GM18519 (cell line): ENCODE measurements at regions not wholly inside any gene's neighbourhood (a gene's known extent, or its start where the extent isn't known, plus 50 kb on each side); places are given as distances from the start of the nearest gene placed in this dataset.
"Not testable (repeated sequence)": the region's sequence is repeated elsewhere in the genome, so short reads cannot be mapped to it uniquely, and the experiment has no call there.

Experiments
- ATAC-seq: cut with Tn5 transposase; IDR thresholded peaks from one replicate; pipeline ENCODE4 v1.9.1; 2021; ENCODE audit warnings: mild to moderate bottlenecking, moderate library complexity; ENCODE audit not compliant: unreplicated experiment, low FRiP score

DNA sequence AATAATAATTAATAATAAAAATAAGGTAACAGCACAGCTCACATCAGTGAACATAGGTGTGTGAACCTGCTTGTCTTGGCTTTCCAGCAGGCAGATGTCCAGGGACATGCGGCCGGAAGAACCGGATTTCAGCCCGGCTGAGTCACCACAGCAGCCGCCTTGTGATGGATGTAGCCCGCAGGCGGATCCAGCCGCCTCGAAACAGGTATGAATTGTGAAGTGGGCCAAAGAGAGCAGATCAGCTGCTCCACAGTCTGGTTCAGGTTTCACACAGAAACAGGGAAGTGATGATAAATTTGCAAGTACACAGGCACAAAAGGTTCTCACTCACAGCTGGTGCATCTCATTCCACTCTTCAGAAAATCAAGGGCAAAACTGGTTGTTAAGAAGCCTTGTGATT lies 55.1 kb downstream of the ID4 start:
- no peak for ATAC-seq

- no peak for ATAC-seq
These were observed 58.9 kb downstream of the ID4 start for GRCh38 chr6:19895866-19896692.

DNA sequence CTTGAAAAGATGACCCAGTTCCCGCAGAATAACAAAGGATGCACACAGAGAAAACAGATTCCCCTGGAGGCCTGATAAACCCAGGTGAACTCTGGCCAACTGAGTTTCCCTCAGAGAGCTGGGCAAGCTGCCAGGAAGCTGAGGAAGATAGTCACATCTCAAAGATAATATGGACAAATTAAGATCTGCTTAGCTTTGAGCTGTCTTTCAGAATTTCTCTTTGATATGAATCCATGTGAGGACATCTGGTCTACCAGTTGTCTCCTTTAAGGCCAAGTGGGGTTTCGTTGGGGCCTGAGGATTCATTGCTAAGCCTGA lies 59.5 kb downstream of the ID4 start:
- no peak for ATAC-seq

GRCh38 chr6:19898141-19898740 lies 61.1 kb downstream of the ID4 start:
- no peak for ATAC-seq

DNA sequence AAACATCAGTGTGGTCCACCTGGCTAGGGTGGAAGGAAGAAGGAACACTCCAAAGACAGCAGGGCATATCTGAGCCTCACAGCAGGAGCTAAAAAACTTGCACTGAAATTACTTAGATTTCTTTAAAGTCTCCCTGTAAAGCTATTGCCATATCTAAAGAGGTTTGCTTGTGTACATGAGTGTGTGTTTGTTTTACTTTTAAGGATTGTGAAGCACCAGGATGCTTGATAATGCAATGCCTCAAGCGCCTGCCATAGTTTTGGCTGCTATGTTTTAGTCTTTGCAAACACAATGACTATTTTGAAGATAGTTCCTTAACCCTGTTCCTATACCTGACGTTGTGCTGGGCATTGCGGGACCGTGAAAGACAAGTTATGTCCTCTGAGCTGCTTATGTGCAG lies 65.0 kb downstream of the ID4 start:
- no peak for ATAC-seq

DNA sequence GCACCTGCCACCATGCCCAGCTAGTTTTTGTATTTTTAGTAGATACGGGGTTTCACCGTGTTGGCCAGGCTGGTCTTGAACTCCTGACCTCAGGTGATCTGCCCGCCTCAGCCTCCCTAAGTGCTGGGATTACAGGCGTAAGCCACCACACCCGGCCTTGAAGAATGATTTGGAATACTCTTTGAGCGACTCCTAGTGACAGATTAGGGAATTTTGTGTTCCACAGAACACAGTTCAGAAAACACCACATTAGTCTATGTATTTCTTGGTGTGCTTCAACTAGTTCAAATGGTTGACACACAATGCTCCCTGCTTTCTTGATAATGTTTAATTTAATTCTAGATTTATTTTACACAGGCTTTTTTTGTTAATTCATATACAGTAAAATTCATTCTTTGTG lies 67.2 kb downstream of the ID4 start:
- not testable (repeated sequence) for ATAC-seq

DNA sequence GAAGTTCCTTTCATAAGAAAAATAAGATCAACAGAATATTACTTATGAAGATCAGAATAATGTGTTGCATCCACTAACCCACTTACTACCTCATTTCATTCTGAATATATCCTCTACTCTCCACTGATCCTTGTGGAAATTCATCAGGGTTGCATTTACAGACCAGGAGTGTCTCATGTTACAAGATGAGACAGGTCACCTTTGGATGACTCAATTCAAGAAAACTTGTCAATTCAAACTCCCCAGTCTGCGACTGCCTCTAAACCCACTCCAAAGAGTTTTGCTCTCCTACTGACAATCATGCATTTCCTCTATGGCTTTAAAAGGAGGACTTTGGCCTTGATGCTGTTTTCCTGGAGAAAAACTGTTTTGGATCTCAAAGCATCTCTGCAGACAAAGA lies 68.4 kb downstream of the ID4 start:
- ATAC-seq: no peak

GRCh38 chr6:19906171-19906570 lies 69.0 kb downstream of the ID4 start:
- ATAC-seq: no peak

GRCh38 chr6:19911223-19911622 lies 74.1 kb downstream of the ID4 start:
- ATAC-seq: no peak

GRCh38 chr6:19918436-19918835 lies 81.3 kb downstream of the ID4 start:
- no peak for ATAC-seq

DNA sequence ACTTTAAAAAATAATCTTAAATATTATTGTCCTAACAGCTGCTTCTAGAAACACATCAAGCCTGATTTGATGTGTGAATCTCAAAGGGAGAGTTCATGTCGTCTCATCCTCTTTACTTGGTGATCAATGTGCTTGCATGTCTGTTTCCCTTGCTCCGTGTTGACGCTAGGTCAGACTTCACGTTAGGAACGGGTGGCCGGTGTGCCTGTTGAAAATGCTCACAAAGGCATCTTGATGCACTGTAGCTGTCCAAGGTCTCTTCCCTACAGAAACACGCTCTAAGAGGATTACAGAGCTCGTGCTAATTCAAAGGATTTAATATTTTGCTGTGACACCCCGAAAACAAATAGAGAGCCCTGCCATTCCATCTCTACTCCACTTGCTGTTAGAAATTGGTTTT lies 84.6 kb downstream of the ID4 start:
- ATAC-seq: no peak

DNA sequence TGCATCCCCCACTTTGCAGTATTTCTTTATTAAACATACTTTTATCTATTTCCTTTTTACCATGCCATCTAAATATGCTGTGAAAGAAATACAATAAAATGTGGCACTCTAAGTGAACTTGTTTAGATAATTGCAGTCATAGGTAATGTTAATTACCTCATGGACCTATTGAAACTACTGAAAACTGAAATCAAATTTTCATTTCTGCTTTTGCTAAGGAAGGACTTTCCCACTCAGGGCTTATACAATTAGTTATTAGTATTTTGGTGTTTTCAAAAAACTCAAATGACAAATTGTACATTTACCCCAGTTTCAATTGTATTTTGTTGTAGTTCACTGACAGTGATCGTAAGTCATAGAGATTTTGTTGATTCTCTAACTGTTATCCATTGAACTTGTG lies 88.4 kb downstream of the ID4 start:
- peak; percentile 87 for ATAC-seq

DNA sequence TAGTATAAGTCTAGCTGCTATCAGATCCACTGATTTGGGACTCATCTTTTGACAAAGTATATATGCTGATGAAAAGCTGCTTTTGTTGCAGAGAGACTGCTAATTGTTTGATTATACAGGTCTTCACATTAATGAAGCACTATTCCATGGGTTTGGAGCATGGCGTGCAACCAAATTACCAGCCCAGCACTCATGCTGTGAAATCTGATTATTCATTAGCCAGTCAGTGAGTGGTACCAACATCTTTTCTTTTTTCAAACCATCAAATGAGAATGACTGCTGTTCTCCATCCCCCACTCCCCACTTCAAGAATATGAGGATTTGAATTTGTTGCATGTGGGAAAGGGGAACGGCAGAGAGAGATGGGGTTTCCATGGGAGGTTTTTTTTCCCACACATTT lies 91.3 kb downstream of the ID4 start:
- no peak for ATAC-seq

GRCh38 chr6:19929312-19929711 lies 92.1 kb downstream of the ID4 start:
- ATAC-seq: no peak

DNA sequence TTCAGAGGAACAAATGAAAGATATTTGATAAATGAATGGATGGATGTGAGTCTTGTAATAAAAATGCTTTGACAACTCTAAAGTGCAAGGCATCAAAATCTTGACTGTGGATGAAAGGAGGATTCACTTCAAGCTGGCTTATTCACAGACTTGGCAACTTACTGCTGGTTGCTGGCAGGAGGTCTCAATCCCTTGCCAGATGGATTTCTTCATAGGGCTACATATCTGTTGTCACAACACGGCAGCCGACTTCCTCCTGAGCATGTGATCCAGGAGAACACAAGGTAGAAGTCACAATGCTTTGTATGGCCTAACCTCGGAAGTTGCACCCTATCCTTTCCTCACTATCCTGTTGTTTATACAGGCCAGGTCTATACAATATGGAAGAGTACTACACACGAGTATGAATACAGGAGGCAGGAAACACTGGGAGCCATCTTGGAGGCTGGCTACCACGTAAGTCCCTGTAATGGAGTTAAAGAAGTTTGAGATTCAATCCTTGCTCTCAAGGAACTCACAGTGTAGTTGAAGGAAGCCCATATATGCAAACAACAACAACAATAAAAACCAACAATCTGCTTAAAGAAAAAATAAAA lies 97.9 kb downstream of the ID4 start:
- no peak for ATAC-seq

DNA sequence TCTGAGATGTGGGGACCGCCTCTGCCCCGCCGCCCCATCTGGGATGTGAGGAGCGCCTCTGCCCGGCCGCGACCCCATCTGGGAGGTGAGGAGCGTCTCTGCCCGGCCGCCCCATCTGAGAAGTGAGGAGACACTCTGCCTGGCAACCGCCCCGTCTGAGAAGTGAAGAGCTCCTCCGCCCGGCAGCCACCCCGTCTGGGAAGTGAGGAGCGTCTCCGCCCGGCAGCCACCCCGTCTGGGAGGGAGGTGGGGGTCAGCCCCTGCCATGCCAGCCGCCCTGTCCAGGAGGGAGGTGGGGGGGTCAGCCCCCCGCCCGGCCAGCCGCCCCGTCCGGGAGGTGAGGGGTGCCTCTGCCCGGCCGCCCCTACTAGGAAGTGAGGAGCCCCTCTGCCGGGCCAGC lies 102.2 kb downstream of the ID4 start:
- not testable (repeated sequence) for ATAC-seq

DNA sequence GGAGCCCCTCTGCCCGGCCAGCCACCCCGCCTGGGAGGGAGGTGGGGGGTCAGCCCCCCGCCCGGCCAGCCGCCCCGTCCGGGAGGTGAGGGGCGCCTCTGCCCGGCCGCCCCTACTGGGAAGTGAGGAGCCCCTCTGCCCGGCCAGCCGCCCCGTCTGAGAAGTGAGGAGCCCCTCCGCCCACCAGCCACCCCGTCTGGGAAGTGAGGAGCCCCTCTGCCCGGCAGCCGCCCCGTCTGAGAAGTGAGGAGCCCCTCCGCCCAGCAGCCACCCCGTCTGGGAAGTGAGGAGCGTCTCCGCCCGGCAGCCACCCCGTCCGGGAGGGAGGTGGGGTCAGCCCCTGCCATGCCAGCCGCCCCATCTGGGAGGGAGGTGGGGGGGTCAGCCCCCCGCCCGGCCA lies 102.8 kb downstream of the ID4 start:
- not testable (repeated sequence) for ATAC-seq

- ATAC-seq: no peak
These were observed 105.9 kb downstream of the ID4 start for GRCh38 chr6:19943042-19943441.

DNA sequence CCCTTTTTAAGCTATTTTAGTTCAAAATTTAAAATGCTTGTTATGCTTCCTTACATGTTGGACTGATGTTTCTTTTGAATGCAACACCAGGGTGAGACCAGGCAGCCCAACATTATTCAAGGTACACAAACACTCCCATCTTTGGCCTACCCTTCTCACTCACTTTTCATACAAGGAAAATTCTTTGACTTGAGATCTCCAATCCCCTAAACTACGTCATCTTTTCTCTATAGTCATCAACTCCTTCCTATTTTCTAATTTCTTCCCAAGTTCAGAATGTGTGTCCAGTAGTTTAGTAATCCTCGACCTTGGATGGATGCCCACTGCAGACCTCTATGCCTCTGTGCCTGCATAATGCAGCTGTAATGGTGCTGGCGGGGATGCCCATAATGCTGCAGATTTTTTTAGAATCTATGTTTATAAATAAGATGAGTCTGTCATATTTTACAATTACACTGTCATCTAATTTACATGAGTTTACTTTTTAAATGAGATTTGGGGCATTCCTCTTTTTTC lies 108.7 kb downstream of the ID4 start:
- ATAC-seq: no peak

- no peak for ATAC-seq
These were observed 112.0 kb downstream of the ID4 start for GRCh38 chr6:19949155-19949554.

DNA sequence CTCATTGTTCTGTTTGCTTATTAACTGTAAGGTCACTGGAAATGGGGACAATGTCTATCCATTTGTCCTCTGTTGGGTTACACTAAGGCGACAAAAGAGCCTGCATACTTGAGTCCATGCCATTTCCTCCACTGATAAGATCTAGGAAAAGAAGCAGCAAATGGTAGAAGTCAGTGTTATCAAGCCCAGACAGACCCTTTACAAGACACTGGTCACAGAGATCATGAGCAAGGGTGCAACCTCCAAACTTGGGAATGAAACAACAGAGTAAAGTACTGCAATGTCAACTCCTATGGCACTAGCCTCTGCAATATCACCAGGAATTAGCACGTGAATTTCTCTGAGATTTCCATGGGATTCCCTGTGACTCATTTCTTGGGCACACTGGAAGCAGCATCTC lies 126.9 kb downstream of the ID4 start:
- ATAC-seq: no peak

DNA sequence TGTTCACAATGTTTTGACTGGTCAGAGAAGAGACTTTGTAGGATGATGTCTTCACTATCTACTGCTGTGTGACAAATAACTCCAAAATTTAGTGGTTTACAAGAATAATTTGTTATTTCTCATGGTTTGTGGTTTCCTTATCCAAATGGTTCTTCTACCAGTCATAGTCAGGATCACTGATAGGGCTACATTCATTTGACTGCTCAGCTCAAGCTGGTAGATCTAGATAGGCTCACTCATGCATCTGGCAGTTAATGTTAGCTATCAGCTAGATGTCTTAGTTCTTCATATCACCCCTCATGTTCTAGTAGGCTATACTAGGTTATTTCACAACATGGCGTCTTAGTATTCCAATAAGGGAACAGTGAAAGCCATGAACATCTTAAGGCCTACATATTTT lies 131.0 kb downstream of the ID4 start:
- ATAC-seq: no peak
